Natural killer cell (primary cell): ENCODE measurements at regions not wholly inside any gene's neighbourhood (a gene's known extent, or its start where the extent isn't known, plus 50 kb on each side); places are given as distances from the start of the nearest gene placed in this dataset.

Source experiments
- ATAC-seq, 3 donors: fragments of 150-1000 bp in 2 of 3; fragments of 200-7000 bp in 1 of 3; cut with Tn5 transposase; 1 replicate in 1 of 3; 2 replicates in 2 of 3; pipeline ENCODE4 v1.10.0; 2021; ENCODE audit warnings: mild to moderate bottlenecking in 2 of 3, moderate library complexity in 2 of 3
- DNase-seq, 2 donors: peaks; one replicate each; pipeline versions ENCODE4 v3.0.0 to v3.0.0-alpha.2; 2013 to 2021; ENCODE audit warnings: mixed read lengths in 1 of 2
- H3K27ac ChIP-seq: one replicate; pipeline ENCODE4 v1.5.1; 2013; ENCODE audit warnings: mild to moderate bottlenecking, low read length
- H3K27me3 ChIP-seq: one replicate; pipeline ENCODE4 v1.6.1; 2013; ENCODE audit warnings: low read length; ENCODE audit not compliant: control insufficient read depth, insufficient read depth
- H3K36me3 ChIP-seq: one replicate; pipeline ENCODE4 v1.6.1; 2013; ENCODE audit warnings: low read length; ENCODE audit not compliant: control insufficient read depth, insufficient read depth
- H3K4me1 ChIP-seq: one replicate; pipeline ENCODE4 v1.6.1; 2013; ENCODE audit warnings: low read length; ENCODE audit not compliant: control insufficient read depth, insufficient read depth
- H3K4me3 ChIP-seq: one replicate; pipeline ENCODE4 v1.5.1; 2013; ENCODE audit warnings: low read length
- H3K9me3 ChIP-seq: one replicate; pipeline ENCODE4 v1.6.1; 2013; ENCODE audit warnings: low read length; ENCODE audit not compliant: control insufficient read depth, insufficient read depth
- H3K27ac Mint-ChIP-seq, 2 donors: one replicate each; pipeline ENCODE4 v1.8.0; 2022; ENCODE audit warnings: mild to moderate bottlenecking in 2 of 2, mixed read lengths in 2 of 2, moderate library complexity in 1 of 2
- H3K27me3 Mint-ChIP-seq, 2 donors: one replicate each; pipeline ENCODE4 v1.8.0; 2022; ENCODE audit warnings: low read depth in 2 of 2, mixed read lengths in 2 of 2
- H3K36me3 Mint-ChIP-seq: one replicate; pipeline ENCODE4 v1.8.0; 2022; ENCODE audit warnings: mixed read lengths
- H3K4me1 Mint-ChIP-seq, 2 donors: one replicate each; pipeline ENCODE4 v1.8.0; 2022; ENCODE audit warnings: mixed read lengths in 2 of 2
- H3K4me3 Mint-ChIP-seq: one replicate; pipeline ENCODE4 v1.8.0; 2022; ENCODE audit warnings: mild to moderate bottlenecking, moderate library complexity, mixed read lengths
- H3K9me3 Mint-ChIP-seq, 2 donors: one replicate each; pipeline ENCODE4 v1.8.0; 2022; ENCODE audit warnings: mixed read lengths in 2 of 2
- CTCF ChIP-seq: fragments of 200-600 bp; IDR thresholded peaks from one replicate; pipeline ENCODE4 v1.8.0; 2022; ENCODE audit warnings: antibody characterized with exemption
- WGBS: methylation state at CpG from one replicate; pipeline ENCODE4 v1.1.7; 2013; ENCODE audit warnings: missing lambda C conversion rate; ENCODE audit not compliant: insufficient coverage; 5-methylcytosine and 5-hydroxymethylcytosine counted together
- intact Hi-C: fragments of 100-400 bp; cut with micrococcal nuclease; formaldehyde crosslinking; loops from one replicate; pipeline ENCODE4 v1.14.2; 2022

GRCh38 chr4:178138491-178138890 lies 696.3 kb upstream of the AGA start:
- H3K36me3 ChIP-seq: no peaks in the 10 kb centered on the region
- H3K4me1 ChIP-seq: no peaks in the 10 kb centered on the region
- H3K4me3 ChIP-seq: no peak overlapping the region
- Mint-ChIP-seq H3K27ac (no peak overlapping the region), H3K36me3 (no peaks in the 10 kb centered on the region), H3K4me3 (no peak overlapping the region), H3K9me3 (peaks cover 11 to 14% of the 10 kb centered on the region in 2 donors), H3K27me3 (no peaks in the 10 kb centered on the region), H3K4me1 (no peaks in the 10 kb centered on the region)
- DNase-seq (no peak), ATAC-seq (no peak)
- intact Hi-C loops: no loop called here
- peaks cover 45% of the 10 kb centered on the region for H3K9me3 ChIP-seq
- TF ChIP-seq CTCF: no peak
- no peaks in the 10 kb centered on the region for H3K27me3 ChIP-seq
- no peak overlapping the region for H3K27ac ChIP-seq
- 96% methylated on average over 13 of the region's 13 CpGs for WGBS

GRCh38 chr4:178140326-178140915 lies 698.2 kb upstream of the AGA start:
- no peaks in the 10 kb centered on the region for H3K27me3 Mint-ChIP-seq
- no peak for TF ChIP-seq CTCF

GRCh38 chr4:178142724-178143123 lies 700.5 kb upstream of the AGA start:
- no peaks in the 10 kb centered on the region for H3K27me3 Mint-ChIP-seq
- H3K4me3 Mint-ChIP-seq: no peak overlapping the region
- intact Hi-C loops: no loop called here
- ATAC-seq (no peak), DNase-seq (no peak)
- Histone ChIP-seq H3K27me3 (no peaks in the 10 kb centered on the region), H3K4me1 (no peaks in the 10 kb centered on the region), H3K4me3 (no peak overlapping the region), H3K36me3 (no peaks in the 10 kb centered on the region), H3K9me3 (peaks cover 34% of the 10 kb centered on the region), H3K27ac (no peak overlapping the region)
- H3K9me3 Mint-ChIP-seq: peaks cover 8 to 13% of the 10 kb centered on the region in 2 donors
- H3K27ac Mint-ChIP-seq: no peak overlapping the region
- H3K36me3 Mint-ChIP-seq: no peaks in the 10 kb centered on the region
- WGBS: 89% methylated on average over 8 of the region's 8 CpGs
- H3K4me1 Mint-ChIP-seq: no peaks in the 10 kb centered on the region
- no peak for TF ChIP-seq CTCF

More at GRCh38 chr4:178140326-178140915, 698.2 kb upstream of the AGA start:
- H3K4me3 Mint-ChIP-seq: no peak overlapping the region
- peaks cover 3 to 4% of the 10 kb centered on the region in 2 donors for H3K9me3 Mint-ChIP-seq
- Histone ChIP-seq H3K9me3 (peaks cover 45% of the 10 kb centered on the region), H3K27ac (no peak overlapping the region), H3K4me1 (no peaks in the 10 kb centered on the region), H3K36me3 (no peaks in the 10 kb centered on the region), H3K4me3 (no peak overlapping the region), H3K27me3 (no peaks in the 10 kb centered on the region)
- DNase-seq (no peak), ATAC-seq (no peak)
- no peak overlapping the region for H3K27ac Mint-ChIP-seq
- no peaks in the 10 kb centered on the region for H3K4me1 Mint-ChIP-seq
- H3K36me3 Mint-ChIP-seq: no peaks in the 10 kb centered on the region
- intact Hi-C loops: no loop called here
- 93% methylated on average over 11 of the region's 11 CpGs for WGBS

DNA sequence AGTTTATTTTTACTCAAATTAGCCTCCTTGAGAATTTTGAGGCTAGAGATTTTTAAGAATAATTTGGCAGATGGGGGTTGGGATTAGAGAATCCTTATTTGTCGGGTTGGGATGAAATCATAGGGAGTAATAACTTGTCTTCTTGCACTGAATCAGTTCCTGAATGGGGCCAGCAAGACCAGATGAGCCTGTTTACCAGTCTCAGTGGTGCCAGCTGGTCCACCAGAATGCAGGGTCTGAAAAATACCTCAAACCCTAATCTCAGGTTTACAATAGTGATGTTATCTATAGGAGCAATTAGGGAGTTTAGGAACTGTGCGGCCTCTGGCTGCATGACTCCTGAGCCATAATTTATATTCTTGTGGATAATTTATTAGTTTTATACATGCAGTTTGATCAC lies 705.9 kb upstream of the AGA start:
- ATAC-seq (no peak), DNase-seq (no peak)
- Mint-ChIP-seq H3K4me3 (no peak overlapping the region), H3K27me3 (no peaks in the 10 kb centered on the region), H3K36me3 (no peaks in the 10 kb centered on the region), H3K27ac (no peak overlapping the region), H3K9me3 (peaks cover 5 to 10% of the 10 kb centered on the region in 2 donors), H3K4me1 (no peaks in the 10 kb centered on the region)
- Histone ChIP-seq H3K27ac (no peak overlapping the region), H3K36me3 (no peaks in the 10 kb centered on the region), H3K4me1 (no peaks in the 10 kb centered on the region), H3K9me3 (peaks cover 4% of the 10 kb centered on the region), H3K27me3 (no peaks in the 10 kb centered on the region), H3K4me3 (no peak overlapping the region)
- intact Hi-C loops: no loop called here
- 82% methylated on average over 2 of the region's 2 CpGs for WGBS
- no peak for TF ChIP-seq CTCF
